ENCODE measurements at regions not wholly inside any gene's neighbourhood (a gene's known extent, or its start where the extent isn't known, plus 50 kb on each side); places are given as distances from the start of the nearest gene placed in this dataset.

DNA sequence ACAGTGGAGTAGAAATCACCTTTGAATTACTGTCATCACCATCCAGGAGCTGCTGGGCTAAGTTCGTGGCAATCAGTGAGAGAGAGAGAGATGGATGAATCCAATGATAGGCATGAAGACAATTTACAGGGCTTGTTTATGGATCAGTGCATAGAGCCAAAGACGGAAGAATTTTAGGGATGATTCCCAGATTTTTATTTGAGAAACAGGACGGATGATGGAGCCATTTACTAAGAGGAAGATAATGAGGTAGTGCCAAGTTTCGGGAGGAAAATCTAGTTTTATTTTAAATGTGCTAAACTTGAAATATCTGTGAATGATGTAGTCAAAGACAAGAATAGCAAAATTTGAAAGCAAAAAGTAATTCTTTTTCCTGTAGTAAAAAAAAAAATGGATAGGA lies 394.2 kb upstream of the PAPPA start:
- TF ChIP-seq, protein P1, sequence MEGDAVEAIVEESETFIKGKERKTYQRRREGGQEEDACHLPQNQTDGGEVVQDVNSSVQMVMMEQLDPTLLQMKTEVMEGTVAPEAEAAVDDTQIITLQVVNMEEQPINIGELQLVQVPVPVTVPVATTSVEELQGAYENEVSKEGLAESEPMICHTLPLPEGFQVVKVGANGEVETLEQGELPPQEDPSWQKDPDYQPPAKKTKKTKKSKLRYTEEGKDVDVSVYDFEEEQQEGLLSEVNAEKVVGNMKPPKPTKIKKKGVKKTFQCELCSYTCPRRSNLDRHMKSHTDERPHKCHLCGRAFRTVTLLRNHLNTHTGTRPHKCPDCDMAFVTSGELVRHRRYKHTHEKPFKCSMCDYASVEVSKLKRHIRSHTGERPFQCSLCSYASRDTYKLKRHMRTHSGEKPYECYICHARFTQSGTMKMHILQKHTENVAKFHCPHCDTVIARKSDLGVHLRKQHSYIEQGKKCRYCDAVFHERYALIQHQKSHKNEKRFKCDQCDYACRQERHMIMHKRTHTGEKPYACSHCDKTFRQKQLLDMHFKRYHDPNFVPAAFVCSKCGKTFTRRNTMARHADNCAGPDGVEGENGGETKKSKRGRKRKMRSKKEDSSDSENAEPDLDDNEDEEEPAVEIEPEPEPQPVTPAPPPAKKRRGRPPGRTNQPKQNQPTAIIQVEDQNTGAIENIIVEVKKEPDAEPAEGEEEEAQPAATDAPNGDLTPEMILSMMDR (IDR thresholded peaks at IDR 0.05; ENCODE audit: low read depth, low read length, missing control alignments) = no peak
- DNase-seq (ENCODE audit: low read depth) = no peak
- in situ Hi-C loops (cut with HindIII; ENCODE audit: low sequenced_read_pairs) = no loop called here
- H3K4me3 ChIP-seq (ENCODE audit: low read depth, low read length) = no peak overlapping the region

DNA sequence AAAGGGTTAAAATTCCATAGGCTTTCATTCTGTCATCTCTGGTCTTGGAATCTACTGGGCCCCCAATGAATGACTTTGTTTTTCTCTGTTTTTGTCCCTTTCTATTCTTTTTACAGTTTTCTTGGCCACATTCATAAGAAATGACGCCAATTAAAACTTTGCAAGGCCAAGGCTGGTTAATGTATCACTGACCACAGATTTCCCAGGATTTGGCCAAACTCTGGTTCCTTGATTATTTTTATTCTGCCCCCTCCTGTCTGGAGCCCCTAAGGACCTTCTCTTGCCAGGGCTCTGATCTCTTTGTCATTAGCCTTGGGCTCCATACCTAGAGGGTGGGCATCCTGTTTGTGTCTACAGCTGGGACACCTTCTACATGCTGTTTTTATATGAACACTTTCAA lies 388.9 kb upstream of the PAPPA start:
- TF ChIP-seq, protein P1 (IDR thresholded peaks at IDR 0.05; ENCODE audit: low read depth, low read length, missing control alignments) = peak; percentile 22
- in situ Hi-C loops (cut with HindIII; ENCODE audit: low sequenced_read_pairs) = no loop called here
- DNase-seq (ENCODE audit: low read depth) = peak; percentile 84

DNA sequence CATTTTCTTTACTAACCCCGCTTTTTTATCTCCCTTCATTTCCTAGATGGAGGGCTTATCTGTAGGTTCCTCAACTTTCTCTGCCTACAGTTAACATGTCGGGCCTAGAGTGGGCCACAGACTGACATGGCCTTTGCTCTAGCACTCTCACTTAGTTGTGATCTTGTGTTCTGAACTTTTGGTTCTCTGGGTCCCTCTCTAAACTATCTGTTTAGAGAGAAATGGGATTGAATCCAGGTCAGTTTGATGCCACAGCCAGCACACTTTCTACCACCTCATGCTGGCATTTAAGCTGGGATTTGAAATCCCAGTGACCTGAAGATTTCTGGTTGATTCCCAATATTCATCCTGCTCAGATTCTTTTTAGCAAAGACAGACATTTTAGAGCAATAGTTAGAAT lies 388.5 kb upstream of the PAPPA start:
- in situ Hi-C loops (cut with HindIII; ENCODE audit: low sequenced_read_pairs) = no loop called here
- H3K4me3 ChIP-seq (ENCODE audit: low read depth, low read length) = no peak overlapping the region
- no peak for DNase-seq (ENCODE audit: low read depth)
- TF ChIP-seq, protein P1 (IDR thresholded peaks at IDR 0.05; ENCODE audit: low read depth, low read length, missing control alignments) = no peak

More for the DNA sequence above, 388.9 kb upstream of the PAPPA start:
- H3K4me3 ChIP-seq (ENCODE audit: low read depth, low read length) = no peak overlapping the region

DNA sequence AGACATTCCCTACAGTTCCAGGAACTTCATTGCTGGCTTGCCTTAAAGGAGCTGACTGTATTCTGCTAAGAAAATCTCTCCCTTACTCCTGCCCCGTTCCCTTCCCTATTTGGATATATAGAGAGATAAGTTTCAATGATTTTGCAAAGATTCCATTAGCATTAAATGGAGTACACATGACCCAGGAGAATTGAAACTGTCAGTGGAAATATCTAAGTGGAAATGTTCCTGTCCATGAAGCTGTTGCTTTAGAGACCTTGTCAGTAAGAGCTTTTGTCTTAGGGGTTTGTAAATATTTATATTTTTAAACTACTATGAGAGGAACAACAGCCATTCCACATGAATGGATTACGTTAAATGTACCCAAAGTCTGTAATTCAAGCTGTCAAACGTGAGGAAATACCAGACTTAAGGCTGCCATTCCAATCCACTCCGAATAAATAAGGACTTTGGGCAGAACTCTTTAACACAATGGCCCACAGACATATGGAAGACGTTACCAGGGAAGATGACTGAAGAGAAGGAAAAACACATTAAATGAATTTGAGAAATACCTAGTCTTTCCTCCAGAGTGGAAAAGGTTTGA lies 387.1 kb upstream of the PAPPA start:
- TF ChIP-seq, protein P1 (IDR thresholded peaks at IDR 0.05; ENCODE audit: low read depth, low read length, missing control alignments) = no peak
- no peak for DNase-seq (ENCODE audit: low read depth)
- no peak overlapping the region for H3K4me3 ChIP-seq (ENCODE audit: low read depth, low read length)
- in situ Hi-C loops (cut with HindIII; ENCODE audit: low sequenced_read_pairs) = no loop called here

DNA sequence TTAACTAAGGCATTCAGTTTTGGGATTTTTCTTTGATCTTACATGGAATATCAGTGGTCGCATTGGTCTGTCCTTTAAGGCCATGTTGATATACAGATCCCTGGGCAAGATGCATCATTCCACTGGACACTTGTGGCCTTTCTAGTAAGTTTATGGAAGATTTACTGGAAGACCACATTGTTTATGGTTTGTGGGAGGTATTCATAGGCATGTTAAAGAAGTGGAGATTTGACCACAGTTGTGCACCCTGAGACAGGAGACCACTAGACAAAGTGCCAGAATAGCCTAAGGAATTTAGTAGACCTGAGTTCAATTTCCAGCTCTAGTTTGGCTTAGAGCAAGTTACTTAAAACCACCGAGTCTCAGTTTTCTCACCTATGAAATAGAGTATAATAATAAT lies 383.1 kb upstream of the PAPPA start:
- no peak overlapping the region for H3K4me3 ChIP-seq (ENCODE audit: low read depth, low read length)
- TF ChIP-seq, protein P1 (IDR thresholded peaks at IDR 0.05; ENCODE audit: low read depth, low read length, missing control alignments) = no peak
- DNase-seq (ENCODE audit: low read depth) = peak; percentile 58
- in situ Hi-C loops (cut with HindIII; ENCODE audit: low sequenced_read_pairs) = no loop called here

DNA sequence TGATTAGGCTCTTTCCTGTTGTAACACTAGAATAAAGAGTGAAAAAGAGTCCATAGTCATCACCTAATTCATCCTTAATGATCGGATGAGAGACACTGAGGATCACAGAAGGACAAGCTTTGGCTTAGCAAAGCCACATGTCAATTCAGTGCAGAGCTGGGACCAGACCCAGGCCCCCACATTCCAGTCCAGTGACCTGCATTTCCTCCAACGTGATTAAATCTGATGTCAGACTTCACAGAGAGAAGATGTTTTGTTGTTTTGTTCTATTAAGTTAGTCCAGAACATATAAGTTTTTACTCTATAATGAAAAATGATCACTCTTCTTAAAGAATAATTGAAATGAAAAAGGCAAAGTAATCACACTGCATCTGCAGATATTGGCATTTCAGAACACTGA lies 377.9 kb upstream of the PAPPA start:
- H3K4me3 ChIP-seq (ENCODE audit: low read depth, low read length) = no peak overlapping the region
- in situ Hi-C loops (cut with HindIII; ENCODE audit: low sequenced_read_pairs) = no loop called here
- no peak for DNase-seq (ENCODE audit: low read depth)
- TF ChIP-seq, protein P1 (IDR thresholded peaks at IDR 0.05; ENCODE audit: low read depth, low read length, missing control alignments) = no peak

Data from astrocyte of the cerebellum (primary cell).